ENCODE measurements at regions not wholly inside any gene's neighbourhood (a gene's known extent, or its start where the extent isn't known, plus 50 kb on each side); places are given as distances from the start of the nearest gene placed in this dataset.
"Not testable (repeated sequence)": the region's sequence is repeated elsewhere in the genome, so short reads cannot be mapped to it uniquely, and the experiment has no call there.

GRCh38 chr6:11888727-11889126 is 110.1 kb upstream of the ADTRP start:
- DNase-seq: no peak

- DNase-seq: no peak
These were observed 106.6 kb upstream of the ADTRP start for GRCh38 chr6:11885159-11885558.

- DNase-seq: not testable (repeated sequence)
These were observed 104.9 kb upstream of the ADTRP start for GRCh38 chr6:11883471-11883870.

GRCh38 chr6:11880156-11880555 is 101.6 kb upstream of the ADTRP start:
- DNase-seq: not testable (repeated sequence)

GRCh38 chr6:11878735-11879134 is 100.1 kb upstream of the ADTRP start:
- DNase-seq: no peak

GRCh38 chr6:11878029-11878428 is 99.4 kb upstream of the ADTRP start:
- DNase-seq: no peak

GRCh38 chr6:11876934-11877433 is 98.4 kb upstream of the ADTRP start:
- DNase-seq: no peak

GRCh38 chr6:11875325-11876109 is 96.9 kb upstream of the ADTRP start:
- DNase-seq: no peak

- no peak for DNase-seq
These were observed 91.2 kb upstream of the ADTRP start for GRCh38 chr6:11869672-11870340.

GRCh38 chr6:11868392-11868791 is 89.8 kb upstream of the ADTRP start:
- no peak for DNase-seq

- no peak for DNase-seq
These were observed 87.2 kb upstream of the ADTRP start for GRCh38 chr6:11865680-11866300.

- DNase-seq: no peak
These were observed 79.8 kb upstream of the ADTRP start for GRCh38 chr6:11858439-11858838.

GRCh38 chr6:11855743-11856142 is 77.1 kb upstream of the ADTRP start:
- DNase-seq: no peak

- no peak for DNase-seq
These were observed 76.0 kb upstream of the ADTRP start for GRCh38 chr6:11854408-11855165.

- peak; percentile 73 to 79 for DNase-seq
These were observed 75.2 kb upstream of the ADTRP start for GRCh38 chr6:11853678-11854407.

- DNase-seq: no peak
These were observed 73.6 kb upstream of the ADTRP start for GRCh38 chr6:11852061-11852651.

- no peak for DNase-seq
These were observed 72.8 kb upstream of the ADTRP start for GRCh38 chr6:11851387-11851786.

GRCh38 chr6:11848852-11849731 is 70.5 kb upstream of the ADTRP start:
- DNase-seq: no peak

GRCh38 chr6:11848346-11848651 is 69.7 kb upstream of the ADTRP start:
- no peak for DNase-seq

GRCh38 chr6:11847515-11848345 is 69.1 kb upstream of the ADTRP start:
- DNase-seq: no peak

Data from Kasumi-1 (cell line).